GM12891 (cell line): ENCODE measurements at regions not wholly inside any gene's neighbourhood (a gene's known extent, or its start where the extent isn't known, plus 50 kb on each side); places are given as distances from the start of the nearest gene placed in this dataset.

Experiments
- PAX5 ChIP-seq: IDR thresholded peaks from 2 replicates; pipeline ENCODE4 v1.6.1; 2011; ENCODE audit warnings: low read length, moderate library complexity, mild to moderate bottlenecking; ENCODE audit not compliant: insufficient read depth, severe bottlenecking
- POLR2A ChIP-seq: IDR thresholded peaks from 2 replicates; pipeline ENCODE4 v1.6.1; 2011; ENCODE audit warnings: low read depth, low read length, control low read depth
- POLR2AphosphoS5 ChIP-seq: IDR thresholded peaks from 2 replicates; pipeline ENCODE4 v1.6.1; 2011; ENCODE audit warnings: low read depth, low read length, control low read depth
- POU2F2 ChIP-seq: IDR thresholded peaks from 2 replicates; pipeline ENCODE4 v1.6.1; 2011; ENCODE audit warnings: low read depth, mild to moderate bottlenecking, control low read depth, low read length, moderate library complexity
- SPI1 ChIP-seq: IDR thresholded peaks from 2 replicates; pipeline ENCODE4 v1.6.1; 2011; ENCODE audit warnings: low read depth, low read length, control low read depth
- TAF1 ChIP-seq: IDR thresholded peaks from 2 replicates; pipeline ENCODE4 v1.6.1; 2011; ENCODE audit warnings: low read depth, low read length, control low read depth

- TF ChIP-seq POLR2AphosphoS5, result no peak
- no peak for TF ChIP-seq POLR2A
- TF ChIP-seq SPI1, result no peak
- no peak for TF ChIP-seq TAF1
- TF ChIP-seq POU2F2, result no peak
- no peak for TF ChIP-seq PAX5
Measured at GRCh38 chr20:17158701-17159100, 68.1 kb upstream of the PCSK2 start.
